ENCODE measurements at regions not wholly inside any gene's neighbourhood (a gene's known extent, or its start where the extent isn't known, plus 50 kb on each side); places are given as distances from the start of the nearest gene placed in this dataset.
"Not testable (repeated sequence)": the region's sequence is repeated elsewhere in the genome, so short reads cannot be mapped to it uniquely, and the experiment has no call there.

DNA sequence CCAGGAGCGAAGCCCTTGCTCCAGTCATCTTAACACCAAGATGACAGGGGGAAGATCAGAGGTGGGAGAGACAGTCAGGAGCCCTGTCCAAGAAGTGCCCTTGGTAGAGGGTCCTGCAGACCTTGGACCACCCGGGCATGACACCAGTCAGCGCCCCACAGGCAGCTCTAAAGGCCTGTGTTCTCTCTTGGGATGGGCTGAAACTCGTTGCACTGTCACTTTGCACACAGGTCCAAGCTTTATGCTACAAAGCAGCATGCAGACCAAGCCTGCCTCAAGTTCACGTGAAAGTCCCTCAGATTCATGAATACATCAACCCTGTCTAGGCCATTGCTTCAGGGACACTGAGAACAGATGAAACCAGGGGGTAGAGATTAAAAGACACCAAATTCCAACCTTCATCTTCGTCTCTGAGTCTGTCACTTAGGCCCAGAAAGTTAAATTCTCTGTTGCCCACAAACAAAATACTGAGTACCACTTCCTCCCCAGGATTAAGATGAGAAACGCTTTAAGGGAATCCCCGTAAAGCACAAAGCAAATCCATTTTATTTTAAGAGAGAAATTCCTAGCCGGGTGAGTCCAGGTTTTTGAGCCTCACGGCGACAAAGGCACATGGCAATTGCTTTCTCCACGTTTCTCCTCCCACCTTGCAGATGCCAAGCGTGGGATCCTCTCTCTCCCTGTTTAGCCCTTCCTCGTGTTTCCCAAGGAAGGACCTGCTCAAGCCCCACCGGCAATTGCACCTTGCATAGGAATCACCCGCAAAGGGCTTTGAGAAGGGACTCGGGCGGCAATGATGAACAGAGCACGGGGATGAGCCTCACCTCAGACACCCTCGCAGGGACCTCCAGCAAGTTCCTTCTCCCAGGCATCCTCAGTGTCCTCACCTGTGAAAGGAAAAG is 75.0 kb upstream of the ID2 start:
- no peak for DNase-seq

DNA sequence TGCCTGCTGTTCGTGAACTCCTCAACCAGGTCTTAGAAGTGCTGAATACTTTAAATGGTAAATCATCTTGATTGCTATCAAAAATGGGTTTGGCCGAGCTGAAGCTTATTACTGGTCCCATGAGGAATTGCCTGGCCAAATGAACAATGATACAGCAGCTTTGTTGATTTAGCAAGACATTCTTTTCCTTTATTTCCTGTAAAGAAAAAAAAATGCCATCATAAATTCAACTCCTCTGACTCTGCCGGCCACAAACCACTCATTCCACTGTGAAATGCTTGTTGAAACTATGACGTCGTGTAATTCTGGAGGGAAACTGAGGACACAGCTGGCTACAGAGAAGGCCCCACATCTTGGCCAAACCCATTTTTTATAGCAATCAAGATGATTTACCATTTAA is 74.2 kb upstream of the ID2 start:
- DNase-seq = no peak

GRCh38 chr2:8608411-8608954 is 73.4 kb upstream of the ID2 start:
- no peak for DNase-seq

GRCh38 chr2:8609357-8609811 is 72.5 kb upstream of the ID2 start:
- DNase-seq = no peak

DNA sequence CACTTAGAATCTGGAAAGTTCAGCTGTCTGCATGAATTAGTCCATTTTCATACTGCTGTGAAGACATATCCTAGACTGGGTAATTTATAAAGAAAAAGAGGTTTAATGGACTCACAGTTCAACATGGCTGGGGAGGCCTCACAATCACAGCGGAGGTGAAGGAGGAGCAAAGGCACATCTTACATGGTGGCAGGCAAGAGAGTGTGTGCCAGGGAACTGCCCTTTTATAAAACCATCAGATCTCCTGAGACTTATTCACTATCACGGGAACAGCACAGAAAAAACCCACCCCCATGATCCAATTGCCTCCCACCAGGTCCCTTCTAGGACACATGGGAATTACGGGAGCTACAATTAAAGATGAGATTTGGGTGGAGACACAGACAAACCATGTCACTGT is 71.1 kb upstream of the ID2 start:
- not testable (repeated sequence) for DNase-seq

GRCh38 chr2:8611246-8611645 is 70.6 kb upstream of the ID2 start:
- DNase-seq = no peak

GRCh38 chr2:8611700-8612099 is 70.2 kb upstream of the ID2 start:
- no peak for DNase-seq

GRCh38 chr2:8612734-8613179 is 69.1 kb upstream of the ID2 start:
- DNase-seq = no peak

GRCh38 chr2:8613207-8613999 is 68.5 kb upstream of the ID2 start:
- DNase-seq = not testable (repeated sequence)

GRCh38 chr2:8614646-8615045 is 67.2 kb upstream of the ID2 start:
- no peak for DNase-seq

- DNase-seq = no peak
Measured at GRCh38 chr2:8615252-8615575, 66.6 kb upstream of the ID2 start.

GRCh38 chr2:8615576-8616281 is 66.1 kb upstream of the ID2 start:
- no peak for DNase-seq

DNA sequence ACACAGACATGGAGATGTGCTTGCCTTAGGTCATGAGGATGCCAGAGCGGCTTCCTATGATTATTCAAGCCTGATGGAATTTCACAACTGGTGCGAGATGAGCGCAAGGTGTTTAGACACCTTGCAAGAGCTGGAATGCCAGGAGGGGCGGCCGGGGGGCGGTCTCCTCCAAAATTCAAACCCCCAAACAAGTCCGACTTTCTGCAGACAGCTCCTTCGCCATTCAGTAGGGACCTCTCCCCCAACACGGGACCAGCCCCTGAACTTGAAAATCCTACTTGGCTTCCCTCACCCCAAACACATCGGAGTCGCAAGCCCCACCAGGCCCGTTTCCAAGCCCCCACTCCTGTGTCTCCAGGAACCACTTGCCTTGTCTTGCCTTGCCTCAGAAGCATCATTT is 64.8 kb upstream of the ID2 start:
- no peak for DNase-seq

GRCh38 chr2:8617590-8617989 is 64.3 kb upstream of the ID2 start:
- no peak for DNase-seq

GRCh38 chr2:8619071-8619470 is 62.8 kb upstream of the ID2 start:
- no peak for DNase-seq

DNA sequence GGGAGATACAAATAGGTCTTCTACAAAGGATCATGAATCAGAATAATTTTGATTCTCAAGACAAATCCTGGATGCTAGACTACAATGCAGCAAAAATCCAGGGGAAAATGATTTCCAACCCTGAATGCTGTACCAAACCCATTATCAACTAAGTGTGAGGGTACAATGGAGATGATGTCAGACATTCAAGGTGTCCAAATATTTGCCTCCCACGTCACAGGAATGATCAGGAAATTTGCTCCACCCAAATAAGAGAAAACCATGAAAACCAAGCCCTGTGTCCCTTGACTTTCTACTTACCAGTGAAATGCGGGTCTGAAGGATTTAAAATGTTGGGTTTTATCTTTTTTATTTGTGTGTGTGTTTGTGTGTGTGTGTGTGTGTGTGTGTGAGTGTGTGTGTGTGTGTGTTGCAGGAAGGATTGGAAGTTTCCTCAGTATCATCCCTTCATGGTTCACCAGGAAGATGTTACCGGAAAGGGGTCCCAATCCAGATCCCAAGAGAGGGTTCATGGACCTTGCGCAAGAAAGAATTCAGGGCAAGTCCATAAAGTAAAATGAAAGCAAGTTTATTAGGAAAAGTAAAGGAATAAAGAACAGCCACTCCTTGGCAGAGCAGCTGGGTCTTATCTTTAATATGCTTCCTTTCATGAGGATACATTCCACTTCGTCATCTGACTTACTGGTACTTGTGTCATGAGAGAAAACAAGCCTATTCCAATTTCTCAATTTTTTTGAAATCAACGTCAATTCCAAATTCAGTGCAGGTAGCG is 61.1 kb upstream of the ID2 start:
- DNase-seq = no peak

DNA sequence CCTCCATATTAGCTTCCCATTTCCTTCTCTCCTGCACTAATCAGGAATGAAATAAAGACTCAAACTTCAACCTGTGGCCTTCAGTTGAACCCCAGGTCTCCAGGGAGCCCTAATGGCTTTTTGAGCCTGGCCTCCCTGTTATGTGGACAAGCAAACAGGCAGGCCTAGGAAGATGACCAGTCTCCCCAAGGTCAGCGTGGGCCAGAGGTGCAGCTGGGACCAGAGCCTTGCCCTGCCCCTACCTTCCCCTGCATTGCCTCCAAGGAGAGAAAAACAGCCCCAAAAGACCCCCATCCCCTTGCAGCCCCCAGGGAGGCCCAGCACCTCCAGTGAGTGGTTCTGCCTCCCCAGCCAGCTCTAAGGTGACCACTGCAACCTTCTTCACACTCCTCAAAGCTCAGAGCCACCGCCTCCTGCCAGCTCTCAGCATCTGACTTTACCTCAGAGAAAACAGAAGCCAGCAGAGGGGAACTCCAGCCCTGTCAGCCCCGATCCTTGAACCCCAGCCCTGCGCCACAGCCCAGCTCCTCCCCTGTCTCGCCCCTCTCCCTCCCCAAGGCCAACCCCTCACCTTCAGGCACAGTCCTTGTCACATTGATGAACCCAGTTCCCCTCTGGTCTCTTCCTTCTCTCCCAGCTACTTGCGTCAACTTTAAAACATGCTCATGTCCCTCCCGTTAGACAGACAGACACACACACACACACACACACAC is 59.5 kb upstream of the ID2 start:
- DNase-seq = no peak

- DNase-seq = no peak
Measured at GRCh38 chr2:8622924-8623465, 58.9 kb upstream of the ID2 start.

DNA sequence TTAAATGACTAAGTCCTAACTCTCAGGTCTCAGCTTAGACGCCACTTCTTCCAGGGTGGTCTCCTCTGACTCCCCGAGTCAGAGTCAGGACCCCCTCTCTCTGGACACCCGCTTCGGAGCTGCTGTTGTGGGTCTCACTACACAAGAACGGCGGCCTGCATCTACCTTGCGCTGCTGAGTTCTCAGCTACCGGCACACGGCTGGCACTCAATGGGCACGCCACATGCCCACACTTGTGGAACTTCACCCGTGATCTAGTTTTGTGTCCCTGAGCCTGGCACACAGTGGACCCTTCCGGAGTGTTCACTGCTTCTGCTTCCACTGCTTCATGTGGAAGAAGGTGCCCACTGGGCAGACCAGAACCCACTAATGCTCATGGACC is 58.3 kb upstream of the ID2 start:
- DNase-seq = no peak

- no peak for DNase-seq
Measured at GRCh38 chr2:8623958-8624591, 57.8 kb upstream of the ID2 start.

GRCh38 chr2:8624855-8625398 is 56.9 kb upstream of the ID2 start:
- DNase-seq = no peak

Measured in activated T-cell treated with anti-CD3 and anti-CD28 coated beads, Interleukin-2, amount 50 U/mL, for 1 hour (primary cell).